CD14-positive monocyte (primary cell): ENCODE measurements at regions not wholly inside any gene's neighbourhood (a gene's known extent, or its start where the extent isn't known, plus 50 kb on each side); places are given as distances from the start of the nearest gene placed in this dataset.

Experiments used
- DNase-seq, 3 donors: peaks; one replicate each; pipeline ENCODE4 v3.0.0-alpha.2; 2011 to 2022
- H2AFZ ChIP-seq: 2 replicates; pipeline ENCODE4 v1.6.0; 2012; ENCODE audit warnings: mild to moderate bottlenecking, low read depth, low read length, inconsistent platforms; ENCODE audit not compliant: insufficient read depth, poor library complexity, severe bottlenecking
- H3K27ac ChIP-seq, 2 donors: 1 replicate in 1 of 2; 2 replicates in 1 of 2; pipeline ENCODE4 v1.5.1; 2012 to 2013; ENCODE audit warnings: low read length in 2 of 2, control low read depth in 1 of 2, inconsistent platforms in 1 of 2, low read depth in 1 of 2, mild to moderate bottlenecking in 1 of 2
- H3K27me3 ChIP-seq, 2 donors: one replicate each; pipeline versions ENCODE4 v1.6.0 to v1.6.1; 2011 to 2013; ENCODE audit warnings: low read length in 2 of 2; ENCODE audit not compliant: control insufficient read depth in 2 of 2, insufficient read depth in 2 of 2
- H3K36me3 ChIP-seq, 2 donors: replicated peaks in 1 of 2; 1 replicate in 1 of 2; 2 replicates in 1 of 2; pipeline versions ENCODE4 v1.5.1 to v1.6.1; 2012 to 2013; ENCODE audit warnings: low read length in 2 of 2, control low read depth in 1 of 2, inconsistent platforms in 1 of 2, mild to moderate bottlenecking in 1 of 2; ENCODE audit not compliant: insufficient read depth in 2 of 2, control insufficient read depth in 1 of 2
- H3K4me1 ChIP-seq, 2 donors: 1 replicate in 1 of 2; 2 replicates in 1 of 2; pipeline versions ENCODE4 v1.5.1 to v1.6.1; 2012 to 2013; ENCODE audit warnings: low read length in 2 of 2, control low read depth in 1 of 2, inconsistent platforms in 1 of 2, mild to moderate bottlenecking in 1 of 2, moderate library complexity in 1 of 2; ENCODE audit not compliant: insufficient read depth in 2 of 2, control insufficient read depth in 1 of 2
- H3K4me2 ChIP-seq: replicated peaks from 2 replicates; pipeline ENCODE3; 2012; ENCODE audit warnings: low read length, moderate library complexity, mild to moderate bottlenecking; ENCODE audit not compliant: poor library complexity, severe bottlenecking; ENCODE audit errors: extremely low read depth
- H3K4me3 ChIP-seq, 3 experiments: fragments of 200-600 bp in 1 of 3; sonication (generic) in 1 of 3; replicated peaks in 1 of 3; 1 replicate in 2 of 3; 2 replicates in 1 of 3; pipeline ENCODE4 v1.5.1; 2011 to 2013; ENCODE audit warnings: low read length in 3 of 3, mild to moderate bottlenecking in 3 of 3, control low read depth in 2 of 3, low read depth in 2 of 3, inconsistent platforms in 1 of 3, moderate library complexity in 1 of 3
- H3K79me2 ChIP-seq: 2 replicates; pipeline ENCODE4 v1.6.0; 2012; ENCODE audit warnings: mild to moderate bottlenecking, control low read depth, inconsistent platforms, low read length, moderate library complexity; ENCODE audit not compliant: insufficient read depth
- H3K9ac ChIP-seq: 2 replicates; pipeline ENCODE4 v1.6.0; 2017; ENCODE audit warnings: low read length, mild to moderate bottlenecking; ENCODE audit not compliant: insufficient read depth, poor library complexity, severe bottlenecking
- H3K9me3 ChIP-seq, 2 donors: replicated peaks in 1 of 2; 1 replicate in 1 of 2; 2 replicates in 1 of 2; pipeline versions ENCODE4 v1.5.1 to v1.6.1; 2012 to 2013; ENCODE audit warnings: low read length in 2 of 2, control low read depth in 1 of 2; ENCODE audit not compliant: control insufficient read depth in 1 of 2, insufficient read depth in 1 of 2
- H4K20me1 ChIP-seq: 2 replicates; pipeline ENCODE4 v1.6.0; 2012; ENCODE audit warnings: mild to moderate bottlenecking, low read length, control low read depth, moderate library complexity; ENCODE audit not compliant: insufficient read depth
- H3K27ac Mint-ChIP-seq, 7 donors: one replicate each; pipeline ENCODE4 v1.8.0; 2020; ENCODE audit warnings: mild to moderate bottlenecking in 7 of 7, mixed read lengths in 7 of 7, moderate library complexity in 6 of 7, inconsistent platforms in 2 of 7
- H3K27me3 Mint-ChIP-seq, 3 donors: one replicate each; pipeline ENCODE4 v1.8.0; 2021 to 2022; ENCODE audit warnings: low read depth in 3 of 3, mild to moderate bottlenecking in 3 of 3, mixed read lengths in 3 of 3, moderate library complexity in 3 of 3, inconsistent platforms in 1 of 3
- H3K36me3 Mint-ChIP-seq, 2 donors: one replicate each; pipeline ENCODE4 v1.8.0; 2020; ENCODE audit warnings: mixed read lengths in 2 of 2, inconsistent platforms in 1 of 2, mild to moderate bottlenecking in 1 of 2
- H3K4me1 Mint-ChIP-seq: one replicate; pipeline ENCODE4 v1.8.0; 2020; ENCODE audit warnings: mild to moderate bottlenecking, mixed read lengths
- H3K4me3 Mint-ChIP-seq, 2 donors: one replicate each; pipeline ENCODE4 v1.8.0; 2020; ENCODE audit warnings: mild to moderate bottlenecking in 2 of 2, mixed read lengths in 2 of 2, moderate library complexity in 1 of 2
- H3K9me3 Mint-ChIP-seq, 7 donors: one replicate each; pipeline ENCODE4 v1.8.0; 2020 to 2022; ENCODE audit warnings: mixed read lengths in 7 of 7, mild to moderate bottlenecking in 6 of 7, moderate library complexity in 6 of 7, inconsistent platforms in 2 of 7
- WGBS: methylation state at CpG from one replicate; pipeline ENCODE4 v1.1.5; 2013; ENCODE audit warnings: missing lambda C conversion rate; ENCODE audit not compliant: insufficient coverage; 5-methylcytosine and 5-hydroxymethylcytosine counted together
- intact Hi-C, 2 donors: fragments of 100-400 bp; cut with micrococcal nuclease; formaldehyde crosslinking; loops; one replicate each; pipeline versions ENCODE4 v1.15.0 to v1.15.1; 2023
- TF ChIP-seq, protein P1 (sequence below): fragments of 200-600 bp; IDR thresholded peaks from one replicate; pipeline ENCODE4 v1.8.0; 2022; ENCODE audit warnings: antibody characterized with exemption, mild to moderate bottlenecking

GRCh38 chr17:63070031-63070430 lies 104.0 kb downstream of the TANC2 start:
- Mint-ChIP-seq H3K27me3 (no peaks in the 10 kb centered on the region), H3K4me3 (no peak overlapping the region)

DNA sequence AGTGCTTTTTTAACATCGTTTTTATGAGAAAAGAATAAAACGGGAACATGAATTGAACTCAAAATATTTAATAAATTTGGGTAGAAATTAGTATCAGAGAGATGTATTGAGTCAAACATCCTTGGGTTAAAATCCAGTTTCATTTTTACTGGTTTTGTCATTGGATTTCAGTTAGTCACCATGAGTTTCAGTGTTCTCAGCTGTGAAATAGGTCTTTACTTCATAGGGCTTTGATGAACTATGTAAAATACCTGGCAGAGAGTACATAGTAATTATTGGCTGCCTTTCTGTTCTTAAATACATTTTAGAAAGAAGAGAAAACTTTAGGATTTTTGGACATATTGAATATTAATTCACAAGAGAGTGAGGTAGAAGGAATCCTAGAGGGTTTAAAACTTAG lies 105.8 kb downstream of the TANC2 start:
- Mint-ChIP-seq H3K4me1 (peaks cover 3% of the 10 kb centered on the region), H3K27me3 (no peaks in the 10 kb centered on the region), H3K9me3 (no peaks in the 10 kb centered on the region), H3K4me3 (no peak overlapping the region), H3K36me3 (no peaks in the 10 kb centered on the region), H3K27ac (no peak overlapping the region)
- 100% methylated on average over 2 of the region's 2 CpGs for WGBS
- Histone ChIP-seq H3K79me2 (no peaks in the 10 kb centered on the region), H3K4me3 (no peak overlapping the region), H3K9me3 (no peaks in the 10 kb centered on the region), H3K36me3 (no peaks in the 10 kb centered on the region), H3K4me2 (no peak overlapping the region), H2AFZ (no peak overlapping the region), H4K20me1 (no peaks in the 10 kb centered on the region), H3K27ac (no peak overlapping the region), H3K4me1 (peaks cover 0 to 3% of the 10 kb centered on the region in 2 donors), H3K27me3 (no peaks in the 10 kb centered on the region), H3K9ac (no peak overlapping the region)
- TF ChIP-seq, protein P1, sequence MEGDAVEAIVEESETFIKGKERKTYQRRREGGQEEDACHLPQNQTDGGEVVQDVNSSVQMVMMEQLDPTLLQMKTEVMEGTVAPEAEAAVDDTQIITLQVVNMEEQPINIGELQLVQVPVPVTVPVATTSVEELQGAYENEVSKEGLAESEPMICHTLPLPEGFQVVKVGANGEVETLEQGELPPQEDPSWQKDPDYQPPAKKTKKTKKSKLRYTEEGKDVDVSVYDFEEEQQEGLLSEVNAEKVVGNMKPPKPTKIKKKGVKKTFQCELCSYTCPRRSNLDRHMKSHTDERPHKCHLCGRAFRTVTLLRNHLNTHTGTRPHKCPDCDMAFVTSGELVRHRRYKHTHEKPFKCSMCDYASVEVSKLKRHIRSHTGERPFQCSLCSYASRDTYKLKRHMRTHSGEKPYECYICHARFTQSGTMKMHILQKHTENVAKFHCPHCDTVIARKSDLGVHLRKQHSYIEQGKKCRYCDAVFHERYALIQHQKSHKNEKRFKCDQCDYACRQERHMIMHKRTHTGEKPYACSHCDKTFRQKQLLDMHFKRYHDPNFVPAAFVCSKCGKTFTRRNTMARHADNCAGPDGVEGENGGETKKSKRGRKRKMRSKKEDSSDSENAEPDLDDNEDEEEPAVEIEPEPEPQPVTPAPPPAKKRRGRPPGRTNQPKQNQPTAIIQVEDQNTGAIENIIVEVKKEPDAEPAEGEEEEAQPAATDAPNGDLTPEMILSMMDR: no peak
- no peak for DNase-seq
- intact Hi-C loops: no loop called here

More at GRCh38 chr17:63070031-63070430, 104.0 kb downstream of the TANC2 start:
- Mint-ChIP-seq H3K27ac (no peak overlapping the region), H3K36me3 (peaks cover 0 to 2% of the 10 kb centered on the region in 2 donors), H3K4me1 (peaks cover 7% of the 10 kb centered on the region), H3K9me3 (no peaks in the 10 kb centered on the region)
- Histone ChIP-seq H2AFZ (no peak overlapping the region), H4K20me1 (no peaks in the 10 kb centered on the region), H3K4me2 (no peak overlapping the region), H3K79me2 (no peaks in the 10 kb centered on the region), H3K27me3 (no peaks in the 10 kb centered on the region), H3K4me1 (peaks cover 0 to 3% of the 10 kb centered on the region in 2 donors), H3K36me3 (no peaks in the 10 kb centered on the region), H3K9ac (no peak overlapping the region), H3K4me3 (no peak overlapping the region), H3K9me3 (no peaks in the 10 kb centered on the region), H3K27ac (no peak overlapping the region)
- WGBS: no CpG with 5 or more reads among the region's 1 CpG
- TF ChIP-seq, protein P1: no peak
- no peak for DNase-seq
- intact Hi-C loops: no loop called here
